Kidney (tissue), 13 donors: ENCODE measurements at regions not wholly inside any gene's neighbourhood (a gene's known extent, or its start where the extent isn't known, plus 50 kb on each side); places are given as distances from the start of the nearest gene placed in this dataset.
"Not testable (repeated sequence)": the region's sequence is repeated elsewhere in the genome, so short reads cannot be mapped to it uniquely, and the experiment has no call there.

ENCODE experiments used
- DNase-seq, 5 donors: peaks; one replicate each; pipeline ENCODE4 v3.0.0-alpha.2; 2013 to 2020
- FAIRE-seq: peaks from 2 replicates; lab custom pipeline; 2012; peaks lifted over from hg19 to GRCh38; lab: Jason Lieb, UNC
- H3K27ac ChIP-seq, 2 donors: one replicate each; pipeline ENCODE4 v1.7.0; 2013; ENCODE audit warnings: low read depth in 2 of 2, low read length in 2 of 2, inconsistent platforms in 1 of 2
- H3K27me3 ChIP-seq: one replicate; pipeline ENCODE4 v1.7.1; 2013; ENCODE audit warnings: low read length, inconsistent platforms; ENCODE audit not compliant: control insufficient read depth, insufficient read depth
- H3K36me3 ChIP-seq, 3 donors: one replicate each; pipeline versions ENCODE4 v1.7.0 to v1.7.1; 2013; ENCODE audit warnings: low read length in 3 of 3, control low read depth in 1 of 3, inconsistent platforms in 1 of 3; ENCODE audit not compliant: insufficient read depth in 3 of 3, control insufficient read depth in 2 of 3
- H3K4me1 ChIP-seq, 3 donors: one replicate each; pipeline versions ENCODE4 v1.7.0 to v1.7.1; 2013; ENCODE audit warnings: low read length in 3 of 3, inconsistent platforms in 1 of 3, low read depth in 1 of 3; ENCODE audit not compliant: control insufficient read depth in 2 of 3, insufficient read depth in 2 of 3
- H3K4me3 ChIP-seq, 3 donors: one replicate each; pipeline versions ENCODE4 v1.7.0 to v1.8.1; 2013; ENCODE audit warnings: low read length in 3 of 3, control low read depth in 1 of 3, inconsistent platforms in 1 of 3
- H3K9ac ChIP-seq, 3 donors: one replicate each; pipeline versions ENCODE4 v1.7.0 to v1.7.1; 2013; ENCODE audit warnings: low read length in 3 of 3, control low read depth in 1 of 3, inconsistent platforms in 1 of 3
- H3K9me3 ChIP-seq, 3 donors: one replicate each; pipeline versions ENCODE4 v1.7.0 to v1.7.1; 2013; ENCODE audit warnings: low read length in 3 of 3, control low read depth in 1 of 3, inconsistent platforms in 1 of 3; ENCODE audit not compliant: control insufficient read depth in 2 of 3, insufficient read depth in 1 of 3
- intact Hi-C: fragments of 100-400 bp; cut with DNase I; formaldehyde crosslinking; loops from one replicate; pipeline ENCODE4 v1.11.1; 2022
- TF ChIP-seq, protein P1 (sequence below): IDR thresholded peaks from 3 replicates; pipeline ENCODE4 v1.5.1; 2012; ENCODE audit warnings: mild to moderate bottlenecking, moderate library complexity, borderline replicate concordance; ENCODE audit not compliant: insufficient read depth; ENCODE audit errors: extremely low read depth
- donor health status: control.
- donor health status: control.
- donor health status: control.
- donor health status: control.
- donor health status: control.
- donor health status: DM: yes; HTN: yes; CAD: no.
- donor health status: Normal renal cell carcinoma (clear cell type).

DNA sequence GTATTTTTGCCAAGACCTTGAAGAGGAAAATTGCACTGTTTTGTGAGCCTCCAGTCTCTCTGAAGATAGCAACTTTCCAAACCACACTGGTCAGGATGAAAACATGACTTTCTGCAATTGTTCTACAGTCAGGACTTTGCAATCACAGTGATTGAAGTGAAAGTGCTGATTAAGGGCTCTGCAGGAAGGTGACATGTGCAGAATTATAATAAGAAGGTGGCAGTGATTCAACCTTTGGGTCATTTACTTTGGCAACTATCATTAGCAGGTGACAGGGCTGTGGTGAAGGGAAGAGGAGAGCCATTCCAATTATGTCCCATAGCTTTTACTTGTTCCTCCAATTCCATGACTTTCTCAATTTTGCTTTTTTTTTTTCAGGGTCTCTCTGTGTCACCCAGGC is 350.0 kb upstream of the FZD8 start:
- intact Hi-C loops: no loop called here
- Histone ChIP-seq H3K9ac (no peak overlapping the region), H3K4me3 (no peak overlapping the region), H3K27me3 (no peaks in the 10 kb centered on the region), H3K36me3 (no peaks in the 10 kb centered on the region), H3K4me1 (no peaks in the 10 kb centered on the region), H3K27ac (no peak overlapping the region), H3K9me3 (no peaks in the 10 kb centered on the region)
- DNase-seq: no peak
- no peak for FAIRE-seq
- TF ChIP-seq, protein P1, sequence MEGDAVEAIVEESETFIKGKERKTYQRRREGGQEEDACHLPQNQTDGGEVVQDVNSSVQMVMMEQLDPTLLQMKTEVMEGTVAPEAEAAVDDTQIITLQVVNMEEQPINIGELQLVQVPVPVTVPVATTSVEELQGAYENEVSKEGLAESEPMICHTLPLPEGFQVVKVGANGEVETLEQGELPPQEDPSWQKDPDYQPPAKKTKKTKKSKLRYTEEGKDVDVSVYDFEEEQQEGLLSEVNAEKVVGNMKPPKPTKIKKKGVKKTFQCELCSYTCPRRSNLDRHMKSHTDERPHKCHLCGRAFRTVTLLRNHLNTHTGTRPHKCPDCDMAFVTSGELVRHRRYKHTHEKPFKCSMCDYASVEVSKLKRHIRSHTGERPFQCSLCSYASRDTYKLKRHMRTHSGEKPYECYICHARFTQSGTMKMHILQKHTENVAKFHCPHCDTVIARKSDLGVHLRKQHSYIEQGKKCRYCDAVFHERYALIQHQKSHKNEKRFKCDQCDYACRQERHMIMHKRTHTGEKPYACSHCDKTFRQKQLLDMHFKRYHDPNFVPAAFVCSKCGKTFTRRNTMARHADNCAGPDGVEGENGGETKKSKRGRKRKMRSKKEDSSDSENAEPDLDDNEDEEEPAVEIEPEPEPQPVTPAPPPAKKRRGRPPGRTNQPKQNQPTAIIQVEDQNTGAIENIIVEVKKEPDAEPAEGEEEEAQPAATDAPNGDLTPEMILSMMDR: no peak

DNA sequence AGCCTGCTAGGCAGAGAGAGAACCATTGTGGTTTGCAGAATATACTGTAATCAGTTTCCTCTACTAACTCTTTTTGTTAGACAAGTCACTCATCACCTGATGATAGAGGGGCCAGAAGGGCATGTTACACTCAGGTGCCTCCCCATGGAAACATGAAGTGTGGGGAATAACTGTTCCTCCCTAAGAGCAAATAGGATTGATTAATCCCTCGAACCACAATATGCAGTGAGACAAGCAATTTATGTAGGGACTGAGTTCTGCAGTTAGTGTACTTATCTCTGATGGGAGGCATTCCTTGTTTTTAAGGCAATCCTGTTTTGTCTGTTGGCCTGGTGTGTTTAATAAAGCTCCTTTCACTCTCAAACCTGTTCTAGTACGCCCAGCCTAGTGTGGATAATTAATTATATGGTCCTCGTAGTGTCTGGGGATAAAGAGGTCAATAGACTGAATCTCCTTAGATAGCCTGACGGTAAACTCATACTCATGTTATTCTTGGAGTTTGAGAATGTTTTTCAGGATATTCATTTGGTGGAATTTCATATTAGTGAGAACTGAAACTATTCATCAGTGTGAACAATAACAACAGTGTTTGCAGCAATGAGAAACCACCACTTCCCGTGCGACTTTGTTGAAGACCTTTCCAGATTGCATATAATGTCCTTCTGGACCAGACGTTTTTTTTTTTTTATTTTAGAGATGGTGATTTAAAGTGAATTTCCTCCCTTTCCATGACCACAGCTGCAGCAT is 344.8 kb upstream of the FZD8 start:
- no peaks in the 10 kb centered on the region for H3K27me3 ChIP-seq
- H3K9me3 ChIP-seq: no peaks in the 10 kb centered on the region
- intact Hi-C loops: no loop called here
- H3K4me3 ChIP-seq: no peak overlapping the region
- H3K27ac ChIP-seq: no peak overlapping the region
- no peak overlapping the region for H3K9ac ChIP-seq
- FAIRE-seq (no peak), DNase-seq (peak in 1 of 5 donors; percentile 10)
- TF ChIP-seq, protein P1: no peak
- H3K4me1 ChIP-seq: no peaks in the 10 kb centered on the region
- no peaks in the 10 kb centered on the region for H3K36me3 ChIP-seq

DNA sequence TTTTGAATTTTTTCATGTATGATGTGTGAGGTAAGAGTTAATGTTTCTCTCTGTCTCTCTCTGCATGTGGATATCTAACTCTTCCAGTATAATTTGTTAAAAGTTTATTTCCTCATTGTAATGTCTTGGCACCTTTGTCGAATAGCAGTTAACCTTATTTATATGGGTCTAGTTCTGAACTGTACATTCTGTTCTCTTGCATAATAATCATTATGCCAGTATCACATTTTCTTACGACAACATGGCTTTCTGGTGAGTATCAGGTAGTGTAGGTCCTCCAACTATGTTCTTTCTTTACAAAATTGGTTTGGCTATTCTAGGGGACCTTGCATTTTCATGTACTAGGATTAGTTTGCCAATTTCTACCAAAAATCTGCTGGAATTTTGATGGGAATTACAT is 337.0 kb upstream of the FZD8 start:
- no peaks in the 10 kb centered on the region for H3K27me3 ChIP-seq
- H3K36me3 ChIP-seq: no peaks in the 10 kb centered on the region
- TF ChIP-seq, protein P1: no peak
- H3K4me1 ChIP-seq: no peaks in the 10 kb centered on the region
- no peak for DNase-seq
- FAIRE-seq: no peak
- H3K9me3 ChIP-seq: no peaks in the 10 kb centered on the region
- H3K9ac ChIP-seq: no peak overlapping the region
- no peak overlapping the region for H3K27ac ChIP-seq
- no peak overlapping the region for H3K4me3 ChIP-seq
- intact Hi-C loops: no loop called here

DNA sequence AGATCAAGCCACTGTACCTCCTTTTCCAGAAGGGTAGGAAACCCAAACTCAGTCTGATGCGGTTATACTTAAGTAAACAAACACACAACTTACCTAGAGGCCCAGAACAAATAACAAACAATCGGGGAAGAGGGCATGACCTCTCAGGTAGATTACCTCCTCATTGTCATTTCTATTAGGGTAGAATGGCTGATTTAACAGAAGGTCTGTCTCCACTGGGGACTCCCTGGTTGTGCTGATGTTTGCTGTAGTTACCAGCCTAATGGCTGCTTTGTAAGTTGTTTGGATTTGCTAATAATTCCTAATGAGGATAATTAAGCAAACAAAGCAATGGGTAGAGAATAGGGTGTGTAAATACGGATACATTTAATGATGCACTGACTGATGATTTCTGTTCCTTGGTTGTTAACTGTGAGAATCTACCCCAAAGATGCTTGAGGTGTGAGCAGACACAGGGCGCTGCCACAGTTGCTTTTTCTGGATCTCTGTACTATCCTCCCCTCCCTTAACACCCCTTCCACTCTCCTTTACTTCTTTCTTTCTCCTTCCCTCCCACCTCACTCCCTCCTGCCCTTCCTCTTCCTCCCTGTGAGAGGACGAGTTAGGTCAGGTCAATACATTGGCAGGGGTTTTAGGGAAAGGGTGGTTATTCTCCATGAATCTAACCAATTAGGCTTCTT is 332.0 kb upstream of the FZD8 start:
- H3K4me3 ChIP-seq, H3K4me1 ChIP-seq, FAIRE-seq, DNase-seq, H3K36me3 ChIP-seq, H3K27me3 ChIP-seq, H3K9me3 ChIP-seq, intact Hi-C loops, H3K9ac ChIP-seq, H3K27ac ChIP-seq: not testable (repeated sequence)
